ENCODE measurements at regions not wholly inside any gene's neighbourhood (a gene's known extent, or its start where the extent isn't known, plus 50 kb on each side); places are given as distances from the start of the nearest gene placed in this dataset.

GRCh38 chr12:118527310-118527709 is 151.0 kb downstream of the SUDS3 start:
- Histone ChIP-seq H3K9ac (ENCODE audit: low read length) (no peak overlapping the region), H3K4me2 (ENCODE audit: low read length) (no peak overlapping the region), H3F3A (ENCODE audit: insufficient read depth, low read length, poor library complexity, severe bottlenecking) (no peaks in the 10 kb centered on the region), H2AFZ (ENCODE audit: low read depth, low read length) (no peak overlapping the region), H3K36me3 (ENCODE audit: insufficient read depth, low read length) (no peaks in the 10 kb centered on the region), H3K27me3 (ENCODE audit: insufficient read depth, low read depth, low read length) (no peaks in the 10 kb centered on the region), H3K9me2 (ENCODE audit: insufficient read depth, low read length) (no peaks in the 10 kb centered on the region), H3K9me3 (ENCODE audit: low read length) (no peaks in the 10 kb centered on the region), H4K20me1 (ENCODE audit: insufficient read depth) (no peaks in the 10 kb centered on the region), H3K27ac (ENCODE audit: low read length) (no peak overlapping the region), H3K4me3 (ENCODE audit: low read length) (no peak overlapping the region), H3K79me2 (replicated peaks; ENCODE audit: insufficient read depth, low read length) (no peaks in the 10 kb centered on the region)
- TF ChIP-seq CTCF (IDR thresholded peaks at IDR 0.05; ENCODE audit: poor library complexity, severe bottlenecking), result no peak
- TF ChIP-seq EP300 (conservative IDR thresholded peaks at IDR 0.05; ENCODE audit: poor library complexity, severe bottlenecking), result no peak
- no peak for TF ChIP-seq REST (IDR thresholded peaks at IDR 0.05; ENCODE audit: borderline replicate concordance)
- TF ChIP-seq RAD21 (conservative IDR thresholded peaks at IDR 0.05), result no peak
- no peak for TF ChIP-seq EZH2 (IDR thresholded peaks at IDR 0.05; ENCODE audit: borderline replicate concordance, insufficient read depth, low read length, poor library complexity, severe bottlenecking)
- no peak for TF ChIP-seq POLR2AphosphoS5 (IDR thresholded peaks at IDR 0.05)
- no peak for TF ChIP-seq SMC3 (conservative IDR thresholded peaks at IDR 0.05; ENCODE audit: poor library complexity)
- TF ChIP-seq TAF1 (IDR thresholded peaks at IDR 0.05; ENCODE audit: low read depth), result no peak
- no peak for TF ChIP-seq MXI1 (conservative IDR thresholded peaks at IDR 0.05; ENCODE audit: poor library complexity, severe bottlenecking)

- H3K4me2 ChIP-seq (ENCODE audit: low read length), result no peak overlapping the region
- H3K79me2 ChIP-seq (replicated peaks; ENCODE audit: insufficient read depth, low read length), result no peaks in the 10 kb centered on the region
- H3K36me3 ChIP-seq (ENCODE audit: insufficient read depth, low read length), result no peaks in the 10 kb centered on the region
- no peaks in the 10 kb centered on the region for H3K9me2 ChIP-seq (ENCODE audit: insufficient read depth, low read length)
- H4K20me1 ChIP-seq (ENCODE audit: insufficient read depth), result no peaks in the 10 kb centered on the region
- no peak for TF ChIP-seq EP300 (conservative IDR thresholded peaks at IDR 0.05; ENCODE audit: poor library complexity, severe bottlenecking)
- TF ChIP-seq EZH2 (IDR thresholded peaks at IDR 0.05; ENCODE audit: borderline replicate concordance, insufficient read depth, low read length, poor library complexity, severe bottlenecking), result no peak
- no peak for TF ChIP-seq CTCF (IDR thresholded peaks at IDR 0.05; ENCODE audit: poor library complexity, severe bottlenecking)
- TF ChIP-seq MXI1 (conservative IDR thresholded peaks at IDR 0.05; ENCODE audit: poor library complexity, severe bottlenecking), result no peak
- TF ChIP-seq SMC3 (conservative IDR thresholded peaks at IDR 0.05; ENCODE audit: poor library complexity), result no peak
- TF ChIP-seq TAF1 (IDR thresholded peaks at IDR 0.05; ENCODE audit: low read depth), result no peak
- no peak for TF ChIP-seq REST (IDR thresholded peaks at IDR 0.05; ENCODE audit: borderline replicate concordance)
- TF ChIP-seq POLR2AphosphoS5 (IDR thresholded peaks at IDR 0.05), result no peak
- no peak for TF ChIP-seq RAD21 (conservative IDR thresholded peaks at IDR 0.05)
- no peak overlapping the region for H2AFZ ChIP-seq (ENCODE audit: low read depth, low read length)
- no peak overlapping the region for H3K27ac ChIP-seq (ENCODE audit: low read length)
- H3K4me3 ChIP-seq (ENCODE audit: low read length), result no peak overlapping the region
- no peaks in the 10 kb centered on the region for H3K27me3 ChIP-seq (ENCODE audit: insufficient read depth, low read depth, low read length)
- H3F3A ChIP-seq (ENCODE audit: insufficient read depth, low read length, poor library complexity, severe bottlenecking), result no peaks in the 10 kb centered on the region
- no peaks in the 10 kb centered on the region for H3K9me3 ChIP-seq (ENCODE audit: low read length)
- no peak overlapping the region for H3K9ac ChIP-seq (ENCODE audit: low read length)
These were observed 152.3 kb downstream of the SUDS3 start for GRCh38 chr12:118528625-118529024.
